SU-DHL-6 (cell line): ENCODE measurements at regions not wholly inside any gene's neighbourhood (a gene's known extent, or its start where the extent isn't known, plus 50 kb on each side); places are given as distances from the start of the nearest gene placed in this dataset.

Experiments
- H2AFZ ChIP-seq: fragments of 200-600 bp; sonication (generic); 2 replicates; pipeline ENCODE4 v1.6.1; 2014; ENCODE audit warnings: low read depth, mild to moderate bottlenecking, moderate library complexity, mixed read lengths, antibody characterized with exemption, low read length; ENCODE audit not compliant: severe bottlenecking
- H3F3A ChIP-seq: fragments of 200-600 bp; shearing (Covaris generic); 2 replicates; pipeline ENCODE4 v1.6.0; 2016; ENCODE audit warnings: antibody characterized with exemption, mild to moderate bottlenecking; ENCODE audit not compliant: insufficient read depth
- H3K27ac ChIP-seq: fragments of 200-600 bp; sonication (generic); 2 replicates; pipeline ENCODE4 v1.5.1; 2016; ENCODE audit warnings: low read depth, mild to moderate bottlenecking, low read length, moderate library complexity, mixed read lengths
- H3K27me3 ChIP-seq: fragments of 200-600 bp; sonication (generic), shearing (Covaris generic); 2 replicates; pipeline ENCODE4 v1.6.0; 2014; ENCODE audit warnings: mild to moderate bottlenecking, low read length
- H3K36me3 ChIP-seq: fragments of 200-600 bp; sonication (generic); 2 replicates; pipeline ENCODE4 v1.6.1; 2014; ENCODE audit warnings: mild to moderate bottlenecking, low read length, mixed read lengths
- H3K4me2 ChIP-seq: fragments of 300-600, 200-600 bp; shearing (Covaris generic), sonication (generic); 2 replicates; pipeline ENCODE4 v1.6.0; 2014; ENCODE audit warnings: low read length, low read depth, mild to moderate bottlenecking; ENCODE audit not compliant: poor library complexity, severe bottlenecking
- H3K4me3 ChIP-seq: fragments of 200-600 bp; sonication (generic); 2 replicates; pipeline ENCODE4 v1.5.1; 2014; ENCODE audit warnings: antibody characterized with exemption, low read length, mild to moderate bottlenecking, mixed read lengths; ENCODE audit not compliant: insufficient read depth, poor library complexity, severe bottlenecking
- H3K79me2 ChIP-seq: fragments of 200-600 bp; sonication (generic); 2 replicates; pipeline ENCODE4 v1.6.1; 2014; ENCODE audit warnings: mild to moderate bottlenecking, low read length, moderate library complexity; ENCODE audit not compliant: insufficient read depth
- H3K9ac ChIP-seq: fragments of 200-600 bp; sonication (generic); 2 replicates; pipeline ENCODE4 v1.7.0; 2014; ENCODE audit warnings: mild to moderate bottlenecking, low read length
- H3K9me2 ChIP-seq: fragments of 200-600 bp; sonication (generic); replicated peaks from 2 replicates; pipeline ENCODE4 v1.6.1; 2014; ENCODE audit warnings: low read length; ENCODE audit not compliant: insufficient read depth
- H3K9me3 ChIP-seq: fragments of 200-600 bp; sonication (generic); 2 replicates; pipeline ENCODE4 v1.6.1; 2014; ENCODE audit warnings: low read length, mixed read lengths; ENCODE audit not compliant: insufficient read depth
- H4K20me1 ChIP-seq: fragments of 200-600 bp; sonication (generic); 2 replicates; pipeline ENCODE4 v1.6.1; 2014; ENCODE audit warnings: low read depth, mild to moderate bottlenecking, antibody characterized with exemption, low read length, moderate library complexity, mixed read lengths
- EZH2phosphoT487 ChIP-seq: fragments of 200-600 bp; sonication (generic), shearing (Covaris generic); conservative IDR thresholded peaks from 2 replicates; pipeline ENCODE4 v1.6.1; 2018; ENCODE audit warnings: mild to moderate bottlenecking, antibody characterized with exemption, low read length, moderate library complexity, mixed read lengths
- TF ChIP-seq, protein P1 (sequence below): fragments of 200-600 bp; sonication (generic); IDR thresholded peaks from one replicate; pipeline ENCODE4 v1.5.1; 2017; ENCODE audit warnings: antibody characterized with exemption, mild to moderate bottlenecking, low read length, moderate library complexity; ENCODE audit not compliant: insufficient read depth, poor library complexity, severe bottlenecking

DNA sequence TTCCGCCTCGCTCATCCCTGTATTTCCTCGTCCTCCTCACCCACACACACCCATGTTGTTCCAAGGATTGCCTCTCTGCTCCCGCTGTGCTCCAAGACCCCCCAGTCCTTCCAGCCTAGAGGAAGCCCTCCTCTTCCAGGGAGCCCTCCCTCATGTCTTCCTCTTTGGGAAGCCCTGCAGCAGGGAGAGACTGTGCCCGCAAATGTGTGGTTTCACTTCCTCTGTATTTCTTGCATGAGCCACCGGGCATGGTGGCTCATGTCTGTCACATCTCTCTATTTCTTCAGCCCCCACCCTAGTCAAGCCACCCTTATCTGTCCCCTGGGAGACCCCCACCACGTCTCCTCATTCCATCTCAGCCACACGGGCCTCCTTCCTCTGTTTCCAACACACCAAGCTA, 57.5 kb upstream of the PAX7 start:
- Histone ChIP-seq H3K4me3 (no peak overlapping the region), H3K4me2 (no peak overlapping the region), H3F3A (no peaks in the 10 kb centered on the region), H3K9me2 (no peaks in the 10 kb centered on the region), H3K36me3 (no peaks in the 10 kb centered on the region), H3K27me3 (no peaks in the 10 kb centered on the region), H2AFZ (no peak overlapping the region), H4K20me1 (no peaks in the 10 kb centered on the region), H3K9me3 (no peaks in the 10 kb centered on the region), H3K9ac (no peak overlapping the region), H3K27ac (no peak overlapping the region), H3K79me2 (no peaks in the 10 kb centered on the region)
- no peak for TF ChIP-seq EZH2phosphoT487
- TF ChIP-seq, protein P1, sequence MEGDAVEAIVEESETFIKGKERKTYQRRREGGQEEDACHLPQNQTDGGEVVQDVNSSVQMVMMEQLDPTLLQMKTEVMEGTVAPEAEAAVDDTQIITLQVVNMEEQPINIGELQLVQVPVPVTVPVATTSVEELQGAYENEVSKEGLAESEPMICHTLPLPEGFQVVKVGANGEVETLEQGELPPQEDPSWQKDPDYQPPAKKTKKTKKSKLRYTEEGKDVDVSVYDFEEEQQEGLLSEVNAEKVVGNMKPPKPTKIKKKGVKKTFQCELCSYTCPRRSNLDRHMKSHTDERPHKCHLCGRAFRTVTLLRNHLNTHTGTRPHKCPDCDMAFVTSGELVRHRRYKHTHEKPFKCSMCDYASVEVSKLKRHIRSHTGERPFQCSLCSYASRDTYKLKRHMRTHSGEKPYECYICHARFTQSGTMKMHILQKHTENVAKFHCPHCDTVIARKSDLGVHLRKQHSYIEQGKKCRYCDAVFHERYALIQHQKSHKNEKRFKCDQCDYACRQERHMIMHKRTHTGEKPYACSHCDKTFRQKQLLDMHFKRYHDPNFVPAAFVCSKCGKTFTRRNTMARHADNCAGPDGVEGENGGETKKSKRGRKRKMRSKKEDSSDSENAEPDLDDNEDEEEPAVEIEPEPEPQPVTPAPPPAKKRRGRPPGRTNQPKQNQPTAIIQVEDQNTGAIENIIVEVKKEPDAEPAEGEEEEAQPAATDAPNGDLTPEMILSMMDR: no peak

GRCh38 chr1:18574754-18575153, 55.9 kb upstream of the PAX7 start:
- no peaks in the 10 kb centered on the region for H3K27me3 ChIP-seq
- no peak overlapping the region for H3K9ac ChIP-seq
- H4K20me1 ChIP-seq: no peaks in the 10 kb centered on the region
- no peaks in the 10 kb centered on the region for H3F3A ChIP-seq
- no peak overlapping the region for H2AFZ ChIP-seq
- H3K79me2 ChIP-seq: no peaks in the 10 kb centered on the region
- H3K9me2 ChIP-seq: no peaks in the 10 kb centered on the region
- no peak overlapping the region for H3K4me3 ChIP-seq
- no peak overlapping the region for H3K27ac ChIP-seq
- no peak overlapping the region for H3K4me2 ChIP-seq
- H3K36me3 ChIP-seq: no peaks in the 10 kb centered on the region
- H3K9me3 ChIP-seq: no peaks in the 10 kb centered on the region
- TF ChIP-seq EZH2phosphoT487: no peak
- TF ChIP-seq, protein P1: no peak

DNA sequence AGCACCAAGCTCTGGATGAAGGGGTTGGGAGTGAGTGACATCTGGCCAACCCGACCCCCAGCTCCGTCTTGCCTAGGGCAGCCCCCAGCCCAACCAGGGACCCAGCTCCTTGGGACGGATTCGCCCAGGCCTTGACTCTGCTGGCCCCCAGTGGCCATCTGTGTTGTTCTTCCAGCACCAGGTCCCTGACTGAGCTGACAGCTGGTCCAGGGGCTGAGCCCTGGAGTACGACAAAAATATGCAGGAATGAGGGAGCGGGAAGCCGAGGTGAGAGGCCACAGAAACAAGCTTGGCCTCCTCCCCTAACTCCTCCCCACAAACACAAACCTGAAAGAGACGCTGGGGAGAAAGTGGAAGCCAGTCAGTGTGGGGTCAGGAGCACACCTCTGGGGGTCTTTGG, 55.0 kb upstream of the PAX7 start:
- H4K20me1 ChIP-seq: no peaks in the 10 kb centered on the region
- H3K4me2 ChIP-seq: no peak overlapping the region

More for the DNA sequence above, 55.0 kb upstream of the PAX7 start:
- no peak overlapping the region for H2AFZ ChIP-seq
- no peaks in the 10 kb centered on the region for H3K79me2 ChIP-seq
- no peak for TF ChIP-seq EZH2phosphoT487
- TF ChIP-seq, protein P1: peak; percentile 80
- no peak overlapping the region for H3K9ac ChIP-seq
- H3F3A ChIP-seq: no peaks in the 10 kb centered on the region
- no peaks in the 10 kb centered on the region for H3K9me3 ChIP-seq
- H3K36me3 ChIP-seq: no peaks in the 10 kb centered on the region
- no peak overlapping the region for H3K4me3 ChIP-seq
- H3K9me2 ChIP-seq: no peaks in the 10 kb centered on the region
- no peak overlapping the region for H3K27ac ChIP-seq
- no peaks in the 10 kb centered on the region for H3K27me3 ChIP-seq
